Osteocyte (in vitro differentiated cells): ENCODE measurements at regions not wholly inside any gene's neighbourhood (a gene's known extent, or its start where the extent isn't known, plus 50 kb on each side); places are given as distances from the start of the nearest gene placed in this dataset.

Source experiments
- DNase-seq: peaks from one replicate; pipeline ENCODE4 v3.0.0; 2021; ENCODE audit warnings: mixed read lengths; ENCODE audit not compliant: unreplicated experiment; ENCODE audit errors: extremely low spot score
- H3K27ac Mint-ChIP-seq: one replicate; pipeline ENCODE4 v1.8.0; 2021; ENCODE audit warnings: mild to moderate bottlenecking, mixed read lengths; ENCODE audit not compliant: unreplicated experiment
- H3K27me3 Mint-ChIP-seq: one replicate; pipeline ENCODE4 v1.8.0; 2021; ENCODE audit warnings: mixed read lengths; ENCODE audit not compliant: unreplicated experiment
- H3K36me3 Mint-ChIP-seq: one replicate; pipeline ENCODE4 v1.8.0; 2021; ENCODE audit warnings: mixed read lengths; ENCODE audit not compliant: unreplicated experiment
- H3K4me1 Mint-ChIP-seq: one replicate; pipeline ENCODE4 v1.8.0; 2021; ENCODE audit warnings: mixed read lengths; ENCODE audit not compliant: unreplicated experiment
- H3K4me3 Mint-ChIP-seq: one replicate; pipeline ENCODE4 v1.8.0; 2021; ENCODE audit warnings: mild to moderate bottlenecking, moderate library complexity, mixed read lengths; ENCODE audit not compliant: unreplicated experiment
- H3K9me3 Mint-ChIP-seq: one replicate; pipeline ENCODE4 v1.8.0; 2021; ENCODE audit warnings: mixed read lengths; ENCODE audit not compliant: unreplicated experiment
- TF ChIP-seq, protein P1 (sequence below): fragments of 200-600 bp; sonication (generic); IDR thresholded peaks from 2 replicates; pipeline ENCODE4 v1.5.0; 2021; ENCODE audit warnings: antibody characterized with exemption, mild to moderate bottlenecking, moderate library complexity

DNA sequence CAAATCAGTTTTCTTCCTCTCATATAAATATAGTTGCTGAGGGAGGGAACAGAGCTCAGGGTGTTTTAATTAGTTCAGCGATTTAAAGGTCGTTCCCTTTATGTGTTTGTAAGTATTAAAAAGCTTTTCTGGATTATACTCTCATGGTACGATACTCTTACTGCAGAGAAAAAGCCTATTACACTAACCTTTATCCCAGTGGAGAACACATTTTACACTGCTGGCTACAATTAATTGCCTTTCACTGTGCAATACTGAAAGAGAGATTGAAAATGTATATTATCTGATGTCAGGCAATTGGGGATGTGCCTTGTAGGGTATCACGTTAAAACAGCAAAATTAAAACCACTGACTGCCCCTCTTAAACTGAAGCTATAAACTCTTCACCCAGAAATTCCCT lies 526.9 kb upstream of the SGCG start:
- Mint-ChIP-seq H3K27me3 (no peaks in the 10 kb centered on the region), H3K36me3 (no peaks in the 10 kb centered on the region), H3K9me3 (peaks cover 4% of the 10 kb centered on the region), H3K27ac (no peak overlapping the region), H3K4me3 (no peak overlapping the region), H3K4me1 (no peaks in the 10 kb centered on the region)
- TF ChIP-seq, protein P1, sequence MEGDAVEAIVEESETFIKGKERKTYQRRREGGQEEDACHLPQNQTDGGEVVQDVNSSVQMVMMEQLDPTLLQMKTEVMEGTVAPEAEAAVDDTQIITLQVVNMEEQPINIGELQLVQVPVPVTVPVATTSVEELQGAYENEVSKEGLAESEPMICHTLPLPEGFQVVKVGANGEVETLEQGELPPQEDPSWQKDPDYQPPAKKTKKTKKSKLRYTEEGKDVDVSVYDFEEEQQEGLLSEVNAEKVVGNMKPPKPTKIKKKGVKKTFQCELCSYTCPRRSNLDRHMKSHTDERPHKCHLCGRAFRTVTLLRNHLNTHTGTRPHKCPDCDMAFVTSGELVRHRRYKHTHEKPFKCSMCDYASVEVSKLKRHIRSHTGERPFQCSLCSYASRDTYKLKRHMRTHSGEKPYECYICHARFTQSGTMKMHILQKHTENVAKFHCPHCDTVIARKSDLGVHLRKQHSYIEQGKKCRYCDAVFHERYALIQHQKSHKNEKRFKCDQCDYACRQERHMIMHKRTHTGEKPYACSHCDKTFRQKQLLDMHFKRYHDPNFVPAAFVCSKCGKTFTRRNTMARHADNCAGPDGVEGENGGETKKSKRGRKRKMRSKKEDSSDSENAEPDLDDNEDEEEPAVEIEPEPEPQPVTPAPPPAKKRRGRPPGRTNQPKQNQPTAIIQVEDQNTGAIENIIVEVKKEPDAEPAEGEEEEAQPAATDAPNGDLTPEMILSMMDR, result no peak
- DNase-seq, result no peak

DNA sequence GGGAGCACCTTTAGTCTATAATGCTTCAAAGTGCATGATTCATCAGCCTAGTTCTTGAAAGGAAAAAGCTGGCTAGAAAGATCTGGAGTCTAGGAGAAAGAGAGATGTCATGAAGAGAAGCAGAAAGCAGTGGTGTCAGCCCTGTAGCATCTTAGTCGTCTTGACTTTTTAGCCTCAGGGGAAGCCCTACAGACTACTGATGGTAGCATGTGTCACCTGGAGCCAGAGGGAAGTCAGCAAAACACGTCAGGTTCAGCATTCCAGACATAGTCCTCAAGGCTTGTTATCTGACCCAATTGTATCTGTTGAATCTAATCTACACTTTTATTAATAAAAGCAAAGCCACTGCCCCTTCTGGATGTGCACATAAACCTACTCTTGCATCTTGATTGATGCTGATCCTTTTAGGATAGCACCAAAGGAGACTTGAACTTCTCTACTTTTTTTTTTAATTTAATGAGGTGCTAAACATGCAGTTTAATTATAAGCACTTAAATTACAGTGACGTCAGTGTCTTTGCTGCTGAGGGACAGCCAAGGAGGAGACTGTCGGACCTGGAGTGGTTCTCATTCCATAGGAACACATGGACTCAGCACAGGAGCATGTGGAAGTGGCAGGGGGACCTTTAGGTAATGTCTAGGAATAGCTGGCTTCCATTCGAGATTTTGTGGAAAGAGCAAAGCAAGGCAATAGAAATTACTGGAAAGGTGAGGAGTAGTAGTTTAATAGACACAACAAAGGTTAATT lies 525.5 kb upstream of the SGCG start:
- Mint-ChIP-seq H3K4me1 (no peaks in the 10 kb centered on the region), H3K27me3 (no peaks in the 10 kb centered on the region), H3K4me3 (no peak overlapping the region), H3K36me3 (no peaks in the 10 kb centered on the region), H3K9me3 (peaks cover 10% of the 10 kb centered on the region), H3K27ac (no peak overlapping the region)
- TF ChIP-seq, protein P1, result no peak
- no peak for DNase-seq

DNA sequence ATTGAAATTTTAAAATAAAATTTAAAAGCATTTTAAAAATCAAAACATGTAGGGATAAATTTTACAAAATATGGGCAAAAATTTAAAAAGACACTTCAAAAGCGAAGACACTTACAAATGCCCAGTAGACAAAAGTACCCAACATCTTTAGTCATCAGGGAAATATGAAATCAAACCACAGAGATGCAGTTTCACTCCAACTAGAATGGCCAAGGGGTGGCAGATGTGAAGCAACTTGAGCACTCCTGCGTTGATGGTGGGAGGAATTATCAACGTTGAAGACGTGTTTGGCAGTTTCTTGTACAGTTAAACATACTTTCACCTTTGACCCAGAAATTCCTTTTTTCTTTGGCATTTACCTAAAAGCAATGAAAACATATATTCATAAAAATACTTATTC lies 518.0 kb upstream of the SGCG start:
- H3K4me1 Mint-ChIP-seq, result no peaks in the 10 kb centered on the region
- TF ChIP-seq, protein P1, result no peak
- no peaks in the 10 kb centered on the region for H3K27me3 Mint-ChIP-seq
- no peak overlapping the region for H3K27ac Mint-ChIP-seq
- no peak for DNase-seq
- no peak overlapping the region for H3K4me3 Mint-ChIP-seq
- peaks cover 23% of the 10 kb centered on the region for H3K9me3 Mint-ChIP-seq
- no peaks in the 10 kb centered on the region for H3K36me3 Mint-ChIP-seq

DNA sequence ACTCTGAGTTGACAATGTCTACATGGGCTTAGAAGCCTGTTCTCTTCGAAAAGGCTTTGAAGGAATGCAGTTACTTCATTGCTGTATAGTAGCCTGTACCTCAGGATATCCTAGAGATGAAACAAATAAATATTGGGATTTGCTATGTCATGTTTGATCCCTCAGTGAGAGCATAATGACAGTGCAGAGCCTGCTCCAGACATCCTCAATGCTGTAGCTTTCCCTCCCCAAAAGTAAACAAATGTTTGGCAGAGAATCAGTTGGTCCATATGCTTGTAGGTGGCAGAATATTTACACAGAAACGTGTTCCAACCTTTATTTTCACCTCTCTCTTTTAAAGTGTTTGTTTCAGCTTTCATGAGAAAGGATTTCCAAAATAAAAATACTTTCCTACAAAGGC lies 515.3 kb upstream of the SGCG start:
- H3K36me3 Mint-ChIP-seq, result no peaks in the 10 kb centered on the region
- no peak overlapping the region for H3K27ac Mint-ChIP-seq
- no peak for DNase-seq
- H3K4me1 Mint-ChIP-seq, result no peaks in the 10 kb centered on the region
- no peak overlapping the region for H3K4me3 Mint-ChIP-seq
- TF ChIP-seq, protein P1, result no peak
- H3K27me3 Mint-ChIP-seq, result no peaks in the 10 kb centered on the region
- H3K9me3 Mint-ChIP-seq, result peaks cover 16% of the 10 kb centered on the region

DNA sequence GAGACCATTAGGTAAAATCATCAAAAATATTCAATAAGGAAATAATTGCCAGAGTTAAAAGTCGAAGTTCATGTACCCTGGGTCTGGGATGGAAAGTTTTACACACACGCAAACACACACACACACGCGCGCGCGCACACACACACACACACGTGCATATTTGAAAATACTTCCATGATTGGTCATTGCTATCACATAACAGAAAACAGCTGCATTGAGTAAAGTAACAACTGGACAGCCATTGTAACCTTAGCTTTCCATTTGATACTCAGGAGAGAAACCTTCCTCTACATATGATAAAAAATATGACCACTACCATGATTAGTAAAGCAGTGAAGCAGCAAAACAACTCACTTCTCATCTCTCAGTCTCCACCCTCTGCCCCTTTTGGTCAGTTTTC lies 490.0 kb upstream of the SGCG start:
- Mint-ChIP-seq H3K4me1 (no peaks in the 10 kb centered on the region), H3K36me3 (no peaks in the 10 kb centered on the region), H3K27me3 (no peaks in the 10 kb centered on the region), H3K4me3 (no peak overlapping the region), H3K27ac (no peak overlapping the region), H3K9me3 (peaks cover 29% of the 10 kb centered on the region)
- DNase-seq, result no peak
- TF ChIP-seq, protein P1, result no peak
